Neuron (in vitro differentiated cells): ENCODE measurements at regions not wholly inside any gene's neighbourhood (a gene's known extent, or its start where the extent isn't known, plus 50 kb on each side); places are given as distances from the start of the nearest gene placed in this dataset.
"Not testable (repeated sequence)": the region's sequence is repeated elsewhere in the genome, so short reads cannot be mapped to it uniquely, and the experiment has no call there.

Experiments used
- H2AFZ ChIP-seq: one replicate; pipeline ENCODE4 v1.6.1; 2013; ENCODE audit warnings: low read depth, mild to moderate bottlenecking, inconsistent platforms, low read length, moderate library complexity
- H3K27me3 ChIP-seq: one replicate; pipeline ENCODE4 v1.6.1; 2013; ENCODE audit warnings: low read length; ENCODE audit not compliant: insufficient read depth
- H3K36me3 ChIP-seq: one replicate; pipeline ENCODE4 v1.6.1; 2013; ENCODE audit warnings: low read length; ENCODE audit not compliant: insufficient read depth
- H3K4me1 ChIP-seq: one replicate; pipeline ENCODE4 v1.6.1; 2013; ENCODE audit warnings: low read length; ENCODE audit not compliant: insufficient read depth
- H3K4me3 ChIP-seq: 2 replicates; pipeline ENCODE4 v1.5.1; 2013; ENCODE audit warnings: mild to moderate bottlenecking, low read length, moderate library complexity
- H3K9me3 ChIP-seq: one replicate; pipeline ENCODE4 v1.6.1; 2013; ENCODE audit warnings: low read length

- no peak overlapping the region for H3K4me3 ChIP-seq
- H3K27me3 ChIP-seq = no peaks in the 10 kb centered on the region
- no peak overlapping the region for H2AFZ ChIP-seq
- no peaks in the 10 kb centered on the region for H3K9me3 ChIP-seq
- H3K36me3 ChIP-seq = no peaks in the 10 kb centered on the region
- peaks cover 11% of the 10 kb centered on the region for H3K4me1 ChIP-seq
Measured at GRCh38 chr11:22459048-22459447, 120.9 kb downstream of the SLC17A6 start.

- H3K9me3 ChIP-seq = no peaks in the 10 kb centered on the region
Measured at GRCh38 chr11:22458161-22458560, 120.0 kb downstream of the SLC17A6 start.

GRCh38 chr11:22456993-22457762 is 119.0 kb downstream of the SLC17A6 start:
- Histone ChIP-seq H3K4me3 (no peak overlapping the region), H3K36me3 (no peaks in the 10 kb centered on the region), H2AFZ (no peak overlapping the region)

More at GRCh38 chr11:22458161-22458560, 120.0 kb downstream of the SLC17A6 start:
- Histone ChIP-seq H2AFZ (no peak overlapping the region), H3K36me3 (no peaks in the 10 kb centered on the region), H3K27me3 (no peaks in the 10 kb centered on the region), H3K4me3 (no peak overlapping the region), H3K4me1 (peaks cover 12% of the 10 kb centered on the region)

GRCh38 chr11:22454461-22455090 is 116.4 kb downstream of the SLC17A6 start:
- no peaks in the 10 kb centered on the region for H3K27me3 ChIP-seq
- H2AFZ ChIP-seq = peak overlapping the region; percentile 34
- H3K9me3 ChIP-seq = no peaks in the 10 kb centered on the region
- no peak overlapping the region for H3K4me3 ChIP-seq
- peaks cover 12% of the 10 kb centered on the region for H3K4me1 ChIP-seq
- no peaks in the 10 kb centered on the region for H3K36me3 ChIP-seq

More at GRCh38 chr11:22456993-22457762, 119.0 kb downstream of the SLC17A6 start:
- Histone ChIP-seq H3K9me3 (no peaks in the 10 kb centered on the region), H3K27me3 (no peaks in the 10 kb centered on the region), H3K4me1 (peaks cover 12% of the 10 kb centered on the region)

- Histone ChIP-seq H3K36me3 (no peaks in the 10 kb centered on the region), H2AFZ (no peak overlapping the region), H3K27me3 (no peaks in the 10 kb centered on the region), H3K9me3 (no peaks in the 10 kb centered on the region), H3K4me1 (peaks cover 5% of the 10 kb centered on the region), H3K4me3 (no peak overlapping the region)
Measured at GRCh38 chr11:22449441-22449840, 111.3 kb downstream of the SLC17A6 start.

GRCh38 chr11:22444076-22444475 is 105.9 kb downstream of the SLC17A6 start:
- H3K27me3 ChIP-seq = no peaks in the 10 kb centered on the region
- H3K4me3 ChIP-seq = no peak overlapping the region
- H3K9me3 ChIP-seq = no peaks in the 10 kb centered on the region
- H3K4me1 ChIP-seq = no peaks in the 10 kb centered on the region
- no peak overlapping the region for H2AFZ ChIP-seq
- no peaks in the 10 kb centered on the region for H3K36me3 ChIP-seq

- Histone ChIP-seq H3K4me1 (no peaks in the 10 kb centered on the region), H2AFZ (no peak overlapping the region), H3K36me3 (no peaks in the 10 kb centered on the region), H3K9me3 (no peaks in the 10 kb centered on the region), H3K4me3 (no peak overlapping the region), H3K27me3 (no peaks in the 10 kb centered on the region)
Measured at GRCh38 chr11:22441831-22442230, 103.7 kb downstream of the SLC17A6 start.

- not testable (repeated sequence) for H2AFZ ChIP-seq, H3K27me3 ChIP-seq, H3K9me3 ChIP-seq, H3K4me3 ChIP-seq, H3K36me3 ChIP-seq
- H3K4me1 ChIP-seq = peaks cover 20% of the 10 kb centered on the region
Measured at GRCh38 chr11:22435582-22435981, 97.4 kb downstream of the SLC17A6 start.

GRCh38 chr11:22433517-22433916 is 95.3 kb downstream of the SLC17A6 start:
- Histone ChIP-seq H3K27me3 (no peaks in the 10 kb centered on the region), H3K36me3 (no peaks in the 10 kb centered on the region), H3K4me3 (no peak overlapping the region), H3K4me1 (peaks cover 20% of the 10 kb centered on the region), H3K9me3 (no peaks in the 10 kb centered on the region), H2AFZ (no peak overlapping the region)

GRCh38 chr11:22433094-22433455 is 94.9 kb downstream of the SLC17A6 start:
- Histone ChIP-seq H3K36me3 (no peaks in the 10 kb centered on the region), H3K4me3 (peak overlapping the region; percentile 29), H2AFZ (no peak overlapping the region), H3K27me3 (no peaks in the 10 kb centered on the region), H3K9me3 (no peaks in the 10 kb centered on the region), H3K4me1 (peaks cover 20% of the 10 kb centered on the region)

- no peaks in the 10 kb centered on the region for H3K9me3 ChIP-seq
- no peaks in the 10 kb centered on the region for H3K27me3 ChIP-seq
- H2AFZ ChIP-seq = peak overlapping the region; percentile 55
- H3K4me3 ChIP-seq = peak overlapping the region; percentile 29
- H3K4me1 ChIP-seq = peaks cover 20% of the 10 kb centered on the region
- H3K36me3 ChIP-seq = no peaks in the 10 kb centered on the region
Measured at GRCh38 chr11:22432291-22433093, 94.3 kb downstream of the SLC17A6 start.

- Histone ChIP-seq H3K9me3 (no peaks in the 10 kb centered on the region), H2AFZ (no peak overlapping the region), H3K36me3 (no peaks in the 10 kb centered on the region), H3K4me3 (no peak overlapping the region), H3K4me1 (peaks cover 20% of the 10 kb centered on the region), H3K27me3 (no peaks in the 10 kb centered on the region)
Measured at GRCh38 chr11:22431106-22431505, 92.9 kb downstream of the SLC17A6 start.

GRCh38 chr11:22430639-22431038 is 92.5 kb downstream of the SLC17A6 start:
- Histone ChIP-seq H3K4me3 (no peak overlapping the region), H3K4me1 (peaks cover 20% of the 10 kb centered on the region), H3K27me3 (no peaks in the 10 kb centered on the region), H2AFZ (no peak overlapping the region), H3K9me3 (no peaks in the 10 kb centered on the region), H3K36me3 (no peaks in the 10 kb centered on the region)
